BLaER1 treated with 17β-estradiol and CSF1 and Interleukin-3, amounts not matched to agents 10 nM and 100 nM (cell line): ENCODE measurements at regions not wholly inside any gene's neighbourhood (a gene's known extent, or its start where the extent isn't known, plus 50 kb on each side); places are given as distances from the start of the nearest gene placed in this dataset.
A peak's percentile ranks its signal among the peaks of the same experiment; 100 is the strongest.

Experiments used
- H3K27ac ChIP-seq, 11 experiments: shearing (Covaris generic); formaldehyde crosslinking; 2 replicates each; pipeline ENCODE4 v1.8.1; 2022
- H3K27me3 ChIP-seq, 11 experiments: shearing (Covaris generic); formaldehyde crosslinking; 2 replicates each; pipeline ENCODE4 v1.8.1; 2022
- H3K36me3 ChIP-seq, 11 experiments: shearing (Covaris generic); formaldehyde crosslinking; 2 replicates each; pipeline ENCODE4 v1.8.1; 2022
- H3K4me1 ChIP-seq, 10 experiments: shearing (Covaris generic); formaldehyde crosslinking; 2 replicates each; pipeline ENCODE4 v1.8.1; 2022
- H3K4me2 ChIP-seq, 11 experiments: shearing (Covaris generic); formaldehyde crosslinking; 2 replicates each; pipeline ENCODE4 v1.8.1; 2022
- H3K4me3 ChIP-seq, 10 experiments: shearing (Covaris generic); formaldehyde crosslinking; 2 replicates each; pipeline ENCODE4 v1.8.1; 2022
- H3K9ac ChIP-seq, 11 experiments: shearing (Covaris generic); formaldehyde crosslinking; 2 replicates each; pipeline ENCODE4 v1.8.1; 2022
- H3K9me3 ChIP-seq, 11 experiments: shearing (Covaris generic); formaldehyde crosslinking; replicated peaks in 1 of 11; 2 replicates each; pipeline ENCODE4 v1.8.1; 2022
- H4K20me1 ChIP-seq, 11 experiments: shearing (Covaris generic); formaldehyde crosslinking; 2 replicates each; pipeline ENCODE4 v1.8.1; 2022
- Cebpa-rat ChIP-seq, 11 experiments: shearing (Covaris generic); IDR thresholded peaks; 2 replicates each; pipeline ENCODE4 v1.8.1; 2022

- no peak for TF ChIP-seq Cebpa-rat (IDR thresholded peaks at IDR 0.05)
- Histone ChIP-seq H3K4me1 (no peaks in the 10 kb centered on the region), H4K20me1 (no peaks in the 10 kb centered on the region), H3K9me3 (peaks cover 0 to 4% (median 0%) of the 10 kb centered on the region in 11 experiments; a peak in 1 of 22 replicates), H3K9ac (no peak overlapping the region), H3K36me3 (no peaks in the 10 kb centered on the region), H3K27me3 (no peaks in the 10 kb centered on the region), H3K4me3 (no peak overlapping the region), H3K4me2 (no peak overlapping the region), H3K27ac (no peak overlapping the region)
These were observed 111.9 kb downstream of the KDR start for GRCh38 chr4:55013431-55013955.

- H3K9me3 ChIP-seq = peaks cover 0 to 4% (median 0%) of the 10 kb centered on the region in 11 experiments; a peak in 1 of 22 replicates
- no peak overlapping the region for H3K27ac ChIP-seq
- H3K9ac ChIP-seq = no peak overlapping the region
- H3K36me3 ChIP-seq = no peaks in the 10 kb centered on the region
- H4K20me1 ChIP-seq = no peaks in the 10 kb centered on the region
- no peaks in the 10 kb centered on the region for H3K27me3 ChIP-seq
- H3K4me1 ChIP-seq = no peaks in the 10 kb centered on the region
- H3K4me2 ChIP-seq = no peak overlapping the region
- H3K4me3 ChIP-seq = no peak overlapping the region
- TF ChIP-seq Cebpa-rat (IDR thresholded peaks at IDR 0.05) = no peak
These were observed 112.8 kb downstream of the KDR start for GRCh38 chr4:55012363-55013230.

- Histone ChIP-seq H3K36me3 (no peaks in the 10 kb centered on the region), H3K27me3 (no peaks in the 10 kb centered on the region), H4K20me1 (no peaks in the 10 kb centered on the region), H3K4me2 (no peak overlapping the region), H3K4me3 (no peak overlapping the region), H3K9me3 (peaks cover 0 to 4% (median 0%) of the 10 kb centered on the region in 11 experiments; a peak in 1 of 22 replicates), H3K4me1 (no peaks in the 10 kb centered on the region), H3K27ac (no peak overlapping the region), H3K9ac (no peak overlapping the region)
- no peak for TF ChIP-seq Cebpa-rat (IDR thresholded peaks at IDR 0.05)
These were observed 113.6 kb downstream of the KDR start for GRCh38 chr4:55011761-55012160.

GRCh38 chr4:55010550-55010949 lies 114.8 kb downstream of the KDR start:
- H3K9me3 ChIP-seq = peaks cover 0 to 4% (median 0%) of the 10 kb centered on the region in 11 experiments; a peak in 1 of 22 replicates
- no peak for TF ChIP-seq Cebpa-rat (IDR thresholded peaks at IDR 0.05)
- no peaks in the 10 kb centered on the region for H4K20me1 ChIP-seq

GRCh38 chr4:55008166-55009056 lies 117.0 kb downstream of the KDR start:
- H4K20me1 ChIP-seq = no peaks in the 10 kb centered on the region
- peaks cover 0 to 10% (median 0%) of the 10 kb centered on the region in 10 experiments; a peak in 3 of 20 replicates for H3K4me1 ChIP-seq
- no peaks in the 10 kb centered on the region for H3K36me3 ChIP-seq
- H3K27ac ChIP-seq = no peak overlapping the region
- H3K27me3 ChIP-seq = no peaks in the 10 kb centered on the region
- no peak overlapping the region for H3K4me3 ChIP-seq
- no peak overlapping the region for H3K9ac ChIP-seq
- H3K9me3 ChIP-seq = peaks cover 0 to 4% (median 0%) of the 10 kb centered on the region in 11 experiments; a peak in 1 of 22 replicates
- no peak overlapping the region for H3K4me2 ChIP-seq
- no peak for TF ChIP-seq Cebpa-rat (IDR thresholded peaks at IDR 0.05)

More at GRCh38 chr4:55010550-55010949, 114.8 kb downstream of the KDR start:
- Histone ChIP-seq H3K27ac (no peak overlapping the region), H3K27me3 (no peaks in the 10 kb centered on the region), H3K36me3 (no peaks in the 10 kb centered on the region), H3K9ac (no peak overlapping the region), H3K4me2 (no peak overlapping the region), H3K4me1 (no peaks in the 10 kb centered on the region), H3K4me3 (no peak overlapping the region)

GRCh38 chr4:55005910-55006309 lies 119.5 kb downstream of the KDR start:
- H3K4me1 ChIP-seq = peaks cover 0 to 13% (median 5%) of the 10 kb centered on the region in 10 experiments; a peak in 6 of 20 replicates
- peaks cover 0 to 4% (median 0%) of the 10 kb centered on the region in 11 experiments; a peak in 1 of 22 replicates for H3K9me3 ChIP-seq
- no peak overlapping the region for H3K9ac ChIP-seq
- H3K4me2 ChIP-seq = no peak overlapping the region
- H3K27me3 ChIP-seq = no peaks in the 10 kb centered on the region
- no peaks in the 10 kb centered on the region for H4K20me1 ChIP-seq
- no peak overlapping the region for H3K4me3 ChIP-seq
- H3K36me3 ChIP-seq = no peaks in the 10 kb centered on the region
- no peak for TF ChIP-seq Cebpa-rat (IDR thresholded peaks at IDR 0.05)
- no peak overlapping the region for H3K27ac ChIP-seq

GRCh38 chr4:55004831-55005230 lies 120.6 kb downstream of the KDR start:
- TF ChIP-seq Cebpa-rat (IDR thresholded peaks at IDR 0.05) = no peak
- no peaks in the 10 kb centered on the region for H3K36me3 ChIP-seq
- no peaks in the 10 kb centered on the region for H3K27me3 ChIP-seq
- peaks cover 0 to 13% (median 6%) of the 10 kb centered on the region in 10 experiments; a peak in 6 of 20 replicates for H3K4me1 ChIP-seq
- H3K4me2 ChIP-seq = peak overlapping the region in 4 of 11 experiments; percentile 1 to 29 (median 21); a peak in 2 of 22 replicates
- no peak overlapping the region for H3K9ac ChIP-seq
- H3K9me3 ChIP-seq = peaks cover 0 to 4% (median 0%) of the 10 kb centered on the region in 11 experiments; a peak in 1 of 22 replicates
- no peaks in the 10 kb centered on the region for H4K20me1 ChIP-seq
- no peak overlapping the region for H3K27ac ChIP-seq
- no peak overlapping the region for H3K4me3 ChIP-seq

GRCh38 chr4:55002431-55002830 lies 123.0 kb downstream of the KDR start:
- H3K4me3 ChIP-seq = no peak overlapping the region
- no peak for TF ChIP-seq Cebpa-rat (IDR thresholded peaks at IDR 0.05)
- no peaks in the 10 kb centered on the region for H3K27me3 ChIP-seq
- no peaks in the 10 kb centered on the region for H4K20me1 ChIP-seq
- no peaks in the 10 kb centered on the region for H3K9me3 ChIP-seq
- H3K9ac ChIP-seq = no peak overlapping the region
- H3K27ac ChIP-seq = no peak overlapping the region
- no peaks in the 10 kb centered on the region for H3K36me3 ChIP-seq
- H3K4me2 ChIP-seq = peak overlapping the region in 1 of 11 experiments; percentile 15; a peak in 3 of 22 replicates
- H3K4me1 ChIP-seq = peaks cover 0 to 13% (median 6%) of the 10 kb centered on the region in 10 experiments; a peak in 6 of 20 replicates

- Histone ChIP-seq H3K9me3 (no peaks in the 10 kb centered on the region), H3K4me1 (peaks cover 0 to 13% (median 6%) of the 10 kb centered on the region in 10 experiments; a peak in 6 of 20 replicates), H3K4me3 (no peak overlapping the region), H3K4me2 (no peak overlapping the region), H3K9ac (no peak overlapping the region), H3K36me3 (no peaks in the 10 kb centered on the region), H3K27me3 (no peaks in the 10 kb centered on the region), H4K20me1 (no peaks in the 10 kb centered on the region), H3K27ac (no peak overlapping the region)
- TF ChIP-seq Cebpa-rat (IDR thresholded peaks at IDR 0.05) = no peak
These were observed 123.9 kb downstream of the KDR start for GRCh38 chr4:55001538-55001937.
